ENCODE measurements at regions not wholly inside any gene's neighbourhood (a gene's known extent, or its start where the extent isn't known, plus 50 kb on each side); places are given as distances from the start of the nearest gene placed in this dataset.

- Mint-ChIP-seq H3K27me3 (ENCODE audit: low read depth in 2 of 2) (no peaks in the 10 kb centered on the region), H3K36me3 (no peaks in the 10 kb centered on the region), H3K27ac (no peak overlapping the region), H3K9me3 (no peaks in the 10 kb centered on the region), H3K4me3 (no peak overlapping the region), H3K4me1 (no peaks in the 10 kb centered on the region)
- H3K27me3 ChIP-seq (ENCODE audit: control insufficient read depth, insufficient read depth, low read length), result peaks cover 2% of the 10 kb centered on the region
- ATAC-seq, result no peak
- TF ChIP-seq, protein P1, sequence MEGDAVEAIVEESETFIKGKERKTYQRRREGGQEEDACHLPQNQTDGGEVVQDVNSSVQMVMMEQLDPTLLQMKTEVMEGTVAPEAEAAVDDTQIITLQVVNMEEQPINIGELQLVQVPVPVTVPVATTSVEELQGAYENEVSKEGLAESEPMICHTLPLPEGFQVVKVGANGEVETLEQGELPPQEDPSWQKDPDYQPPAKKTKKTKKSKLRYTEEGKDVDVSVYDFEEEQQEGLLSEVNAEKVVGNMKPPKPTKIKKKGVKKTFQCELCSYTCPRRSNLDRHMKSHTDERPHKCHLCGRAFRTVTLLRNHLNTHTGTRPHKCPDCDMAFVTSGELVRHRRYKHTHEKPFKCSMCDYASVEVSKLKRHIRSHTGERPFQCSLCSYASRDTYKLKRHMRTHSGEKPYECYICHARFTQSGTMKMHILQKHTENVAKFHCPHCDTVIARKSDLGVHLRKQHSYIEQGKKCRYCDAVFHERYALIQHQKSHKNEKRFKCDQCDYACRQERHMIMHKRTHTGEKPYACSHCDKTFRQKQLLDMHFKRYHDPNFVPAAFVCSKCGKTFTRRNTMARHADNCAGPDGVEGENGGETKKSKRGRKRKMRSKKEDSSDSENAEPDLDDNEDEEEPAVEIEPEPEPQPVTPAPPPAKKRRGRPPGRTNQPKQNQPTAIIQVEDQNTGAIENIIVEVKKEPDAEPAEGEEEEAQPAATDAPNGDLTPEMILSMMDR (IDR thresholded peaks at IDR 0.05), result no peak
- no peaks in the 10 kb centered on the region for H3K36me3 ChIP-seq (ENCODE audit: control insufficient read depth, insufficient read depth, low read length)
- no peak for DNase-seq
- intact Hi-C loops (cut with micrococcal nuclease), result no loop called here
- no peak overlapping the region for H3K4me3 ChIP-seq (ENCODE audit: low read length)
- 86% methylated on average over 9 of the region's 9 CpGs for WGBS (ENCODE audit: insufficient coverage)
- no peak overlapping the region for H3K27ac ChIP-seq (ENCODE audit: low read length)
- H3K4me1 ChIP-seq (ENCODE audit: control insufficient read depth, insufficient read depth, low read length), result no peaks in the 10 kb centered on the region
- no peaks in the 10 kb centered on the region for H3K9me3 ChIP-seq (ENCODE audit: control insufficient read depth, insufficient read depth, low read length)
These were observed 59.9 kb downstream of the GGTLC2 start for GRCh38 chr22:22704156-22704946.

DNA sequence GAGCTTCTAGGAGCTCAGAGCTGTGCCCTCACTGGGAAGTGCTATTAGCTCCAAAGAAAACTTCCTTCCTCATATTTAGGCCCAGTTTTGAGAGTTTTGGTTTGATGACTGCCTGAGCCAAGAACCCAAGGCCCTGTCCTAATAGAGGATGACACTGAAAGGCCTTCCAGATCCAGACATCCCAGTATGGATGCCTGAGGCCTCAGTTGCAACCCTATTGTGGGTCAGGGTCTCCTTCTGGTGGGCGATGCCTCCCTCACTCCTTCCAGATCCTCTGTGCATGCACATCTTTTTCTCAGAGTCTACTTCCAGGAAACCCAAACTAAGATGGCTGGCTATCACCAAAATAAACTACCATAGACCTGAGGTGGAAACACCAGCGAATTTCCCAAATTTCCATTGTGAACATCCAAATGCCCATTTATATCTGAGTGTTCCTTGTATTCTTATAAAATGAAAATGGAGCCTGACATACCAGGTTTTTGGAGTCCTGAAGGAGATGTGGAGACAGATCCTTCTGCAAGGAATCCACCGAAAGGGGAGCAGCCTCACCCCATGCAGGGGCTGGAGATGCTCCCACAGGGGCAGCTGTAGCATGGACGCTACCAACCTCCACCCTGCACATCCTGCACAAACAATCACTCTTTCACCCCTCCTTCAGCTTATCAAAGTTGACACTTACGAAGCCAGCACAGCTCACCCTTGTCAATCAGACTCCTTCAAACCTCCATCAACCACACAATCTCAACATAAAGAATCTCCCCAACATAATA, 61.1 kb downstream of the GGTLC2 start:
- DNase-seq (no peak), ATAC-seq (no peak)
- Mint-ChIP-seq H3K36me3 (no peaks in the 10 kb centered on the region), H3K27me3 (ENCODE audit: low read depth in 2 of 2) (no peaks in the 10 kb centered on the region), H3K4me1 (no peaks in the 10 kb centered on the region), H3K27ac (no peak overlapping the region), H3K4me3 (no peak overlapping the region), H3K9me3 (no peaks in the 10 kb centered on the region)
- 88% methylated on average over 5 of the region's 5 CpGs for WGBS (ENCODE audit: insufficient coverage)
- no peaks in the 10 kb centered on the region for H3K36me3 ChIP-seq (ENCODE audit: control insufficient read depth, insufficient read depth, low read length)
- TF ChIP-seq, protein P1 (IDR thresholded peaks at IDR 0.05), result no peak
- H3K27me3 ChIP-seq (ENCODE audit: control insufficient read depth, insufficient read depth, low read length), result peaks cover 2% of the 10 kb centered on the region
- no peaks in the 10 kb centered on the region for H3K4me1 ChIP-seq (ENCODE audit: control insufficient read depth, insufficient read depth, low read length)
- H3K27ac ChIP-seq (ENCODE audit: low read length), result no peak overlapping the region
- H3K9me3 ChIP-seq (ENCODE audit: control insufficient read depth, insufficient read depth, low read length), result no peaks in the 10 kb centered on the region
- no peak overlapping the region for H3K4me3 ChIP-seq (ENCODE audit: low read length)
- intact Hi-C loops (cut with micrococcal nuclease), result no loop called here

GRCh38 chr22:22706253-22706915, 62.0 kb downstream of the GGTLC2 start:
- H3K9me3 ChIP-seq (ENCODE audit: control insufficient read depth, insufficient read depth, low read length), result no peaks in the 10 kb centered on the region
- H3K27me3 ChIP-seq (ENCODE audit: control insufficient read depth, insufficient read depth, low read length), result no peaks in the 10 kb centered on the region
- no peak overlapping the region for H3K4me3 ChIP-seq (ENCODE audit: low read length)
- ATAC-seq (no peak), DNase-seq (no peak)
- Mint-ChIP-seq H3K27me3 (ENCODE audit: low read depth in 2 of 2) (no peaks in the 10 kb centered on the region), H3K36me3 (no peaks in the 10 kb centered on the region), H3K4me1 (peaks cover 0 to 4% of the 10 kb centered on the region in 2 donors), H3K4me3 (no peak overlapping the region), H3K27ac (no peak overlapping the region), H3K9me3 (no peaks in the 10 kb centered on the region)
- H3K27ac ChIP-seq (ENCODE audit: low read length), result no peak overlapping the region
- H3K36me3 ChIP-seq (ENCODE audit: control insufficient read depth, insufficient read depth, low read length), result no peaks in the 10 kb centered on the region
- intact Hi-C loops (cut with micrococcal nuclease), result no loop called here
- TF ChIP-seq, protein P1 (IDR thresholded peaks at IDR 0.05), result no peak
- 58% methylated on average over 3 of the region's 4 CpGs for WGBS (ENCODE audit: insufficient coverage)
- no peaks in the 10 kb centered on the region for H3K4me1 ChIP-seq (ENCODE audit: control insufficient read depth, insufficient read depth, low read length)
